Osteocyte (in vitro differentiated cells): ENCODE measurements at regions not wholly inside any gene's neighbourhood (a gene's known extent, or its start where the extent isn't known, plus 50 kb on each side); places are given as distances from the start of the nearest gene placed in this dataset.

Source experiments
- DNase-seq: peaks from one replicate; pipeline ENCODE4 v3.0.0; 2021; ENCODE audit warnings: mixed read lengths; ENCODE audit not compliant: unreplicated experiment; ENCODE audit errors: extremely low spot score
- H3K27ac Mint-ChIP-seq: one replicate; pipeline ENCODE4 v1.8.0; 2021; ENCODE audit warnings: mild to moderate bottlenecking, mixed read lengths; ENCODE audit not compliant: unreplicated experiment
- H3K27me3 Mint-ChIP-seq: one replicate; pipeline ENCODE4 v1.8.0; 2021; ENCODE audit warnings: mixed read lengths; ENCODE audit not compliant: unreplicated experiment
- H3K36me3 Mint-ChIP-seq: one replicate; pipeline ENCODE4 v1.8.0; 2021; ENCODE audit warnings: mixed read lengths; ENCODE audit not compliant: unreplicated experiment
- H3K4me1 Mint-ChIP-seq: one replicate; pipeline ENCODE4 v1.8.0; 2021; ENCODE audit warnings: mixed read lengths; ENCODE audit not compliant: unreplicated experiment
- H3K4me3 Mint-ChIP-seq: one replicate; pipeline ENCODE4 v1.8.0; 2021; ENCODE audit warnings: mild to moderate bottlenecking, moderate library complexity, mixed read lengths; ENCODE audit not compliant: unreplicated experiment
- H3K9me3 Mint-ChIP-seq: one replicate; pipeline ENCODE4 v1.8.0; 2021; ENCODE audit warnings: mixed read lengths; ENCODE audit not compliant: unreplicated experiment
- TF ChIP-seq, protein P1 (sequence below): fragments of 200-600 bp; sonication (generic); IDR thresholded peaks from 2 replicates; pipeline ENCODE4 v1.5.0; 2021; ENCODE audit warnings: antibody characterized with exemption, mild to moderate bottlenecking, moderate library complexity

DNA sequence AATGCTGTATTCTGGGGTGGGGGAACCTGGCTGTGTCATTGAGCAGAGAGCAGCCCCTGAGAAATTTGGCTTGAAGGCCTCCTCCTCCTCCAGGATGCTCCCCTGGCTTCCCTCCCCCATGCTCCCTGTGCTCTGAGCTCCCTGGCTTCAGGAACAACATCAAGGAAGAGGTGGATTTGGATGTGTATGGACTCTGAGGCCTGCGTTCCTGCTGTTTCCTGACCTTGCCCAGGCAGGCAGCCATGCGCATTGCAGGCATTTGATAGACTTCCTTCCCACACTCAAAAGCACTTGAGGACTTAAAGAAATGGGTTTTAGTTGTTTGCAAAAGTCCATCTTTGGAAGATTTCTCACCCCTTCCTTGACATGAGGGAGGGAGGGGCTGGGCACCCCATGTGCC lies 1317.1 kb downstream of the BRD1 start:
- no peak overlapping the region for H3K27ac Mint-ChIP-seq
- no peak for DNase-seq
- no peaks in the 10 kb centered on the region for H3K27me3 Mint-ChIP-seq
- H3K4me1 Mint-ChIP-seq: no peaks in the 10 kb centered on the region
- no peaks in the 10 kb centered on the region for H3K9me3 Mint-ChIP-seq
- no peak overlapping the region for H3K4me3 Mint-ChIP-seq
- TF ChIP-seq, protein P1, sequence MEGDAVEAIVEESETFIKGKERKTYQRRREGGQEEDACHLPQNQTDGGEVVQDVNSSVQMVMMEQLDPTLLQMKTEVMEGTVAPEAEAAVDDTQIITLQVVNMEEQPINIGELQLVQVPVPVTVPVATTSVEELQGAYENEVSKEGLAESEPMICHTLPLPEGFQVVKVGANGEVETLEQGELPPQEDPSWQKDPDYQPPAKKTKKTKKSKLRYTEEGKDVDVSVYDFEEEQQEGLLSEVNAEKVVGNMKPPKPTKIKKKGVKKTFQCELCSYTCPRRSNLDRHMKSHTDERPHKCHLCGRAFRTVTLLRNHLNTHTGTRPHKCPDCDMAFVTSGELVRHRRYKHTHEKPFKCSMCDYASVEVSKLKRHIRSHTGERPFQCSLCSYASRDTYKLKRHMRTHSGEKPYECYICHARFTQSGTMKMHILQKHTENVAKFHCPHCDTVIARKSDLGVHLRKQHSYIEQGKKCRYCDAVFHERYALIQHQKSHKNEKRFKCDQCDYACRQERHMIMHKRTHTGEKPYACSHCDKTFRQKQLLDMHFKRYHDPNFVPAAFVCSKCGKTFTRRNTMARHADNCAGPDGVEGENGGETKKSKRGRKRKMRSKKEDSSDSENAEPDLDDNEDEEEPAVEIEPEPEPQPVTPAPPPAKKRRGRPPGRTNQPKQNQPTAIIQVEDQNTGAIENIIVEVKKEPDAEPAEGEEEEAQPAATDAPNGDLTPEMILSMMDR: no peak
- H3K36me3 Mint-ChIP-seq: no peaks in the 10 kb centered on the region

DNA sequence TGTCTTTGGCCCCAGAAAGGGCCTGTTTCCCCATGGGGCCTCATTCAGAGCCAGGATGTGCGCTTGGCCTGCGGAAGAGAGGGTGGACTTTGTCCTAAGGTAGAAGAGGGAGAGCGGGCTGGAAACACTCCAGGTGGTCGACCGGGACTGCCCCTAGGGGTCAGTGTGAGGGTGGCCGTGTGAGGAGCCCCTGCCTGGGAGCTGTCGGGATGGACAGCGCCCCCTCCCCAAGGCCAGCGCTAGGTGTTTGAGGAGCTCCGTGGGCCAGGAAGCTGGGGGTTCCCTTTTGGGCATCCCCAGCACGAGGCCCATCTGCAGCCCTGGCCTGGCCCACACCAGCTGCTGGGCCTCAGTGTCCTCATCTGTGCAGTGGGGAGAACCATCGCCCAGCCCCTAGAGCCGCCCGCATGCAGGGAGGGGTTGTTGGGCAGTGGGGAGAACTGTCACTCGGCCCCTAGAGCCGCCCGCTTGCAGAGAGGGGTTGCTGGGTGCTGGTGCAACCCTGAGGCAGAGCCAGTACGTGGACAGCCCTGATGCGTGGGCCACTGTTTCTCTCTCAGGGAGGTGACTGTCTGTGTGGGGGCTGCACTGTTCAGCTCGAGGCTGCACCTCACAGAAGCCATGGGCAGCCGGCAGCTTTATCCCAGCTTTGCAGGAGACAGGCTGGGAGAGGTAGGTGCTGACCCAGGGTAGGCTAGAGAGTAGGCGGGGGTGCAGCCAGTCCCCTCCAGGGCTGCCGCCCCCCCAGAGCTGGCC lies 1319.9 kb downstream of the BRD1 start:
- H3K27ac Mint-ChIP-seq: no peak overlapping the region
- H3K36me3 Mint-ChIP-seq: no peaks in the 10 kb centered on the region
- DNase-seq: no peak
- no peaks in the 10 kb centered on the region for H3K27me3 Mint-ChIP-seq
- H3K9me3 Mint-ChIP-seq: no peaks in the 10 kb centered on the region
- no peaks in the 10 kb centered on the region for H3K4me1 Mint-ChIP-seq
- TF ChIP-seq, protein P1: no peak
- H3K4me3 Mint-ChIP-seq: no peak overlapping the region

DNA sequence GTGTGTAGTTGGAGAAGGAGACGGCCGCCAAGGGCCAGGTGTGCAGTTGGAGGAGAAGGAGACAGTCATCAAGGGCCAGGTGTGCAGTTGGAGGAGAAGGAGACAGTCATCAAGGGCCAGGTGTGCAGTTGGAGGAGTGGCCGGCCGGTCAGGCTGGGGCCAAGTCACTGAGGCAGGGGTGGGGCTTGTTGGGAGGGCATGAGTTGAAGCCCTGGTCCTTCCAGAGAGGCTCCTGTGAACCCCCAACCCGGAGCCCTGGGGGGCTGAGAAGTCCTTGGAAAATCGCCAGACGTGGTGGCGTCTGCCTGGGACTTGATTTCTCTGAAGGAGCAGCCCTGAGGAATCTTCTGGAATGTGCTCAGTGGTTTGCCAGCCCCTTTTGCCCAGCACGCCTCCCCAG lies 1320.5 kb downstream of the BRD1 start:
- Mint-ChIP-seq H3K9me3 (no peaks in the 10 kb centered on the region), H3K27me3 (no peaks in the 10 kb centered on the region), H3K4me3 (no peak overlapping the region), H3K36me3 (no peaks in the 10 kb centered on the region), H3K27ac (no peak overlapping the region), H3K4me1 (peaks cover 1% of the 10 kb centered on the region)
- TF ChIP-seq, protein P1: no peak
- DNase-seq: no peak

DNA sequence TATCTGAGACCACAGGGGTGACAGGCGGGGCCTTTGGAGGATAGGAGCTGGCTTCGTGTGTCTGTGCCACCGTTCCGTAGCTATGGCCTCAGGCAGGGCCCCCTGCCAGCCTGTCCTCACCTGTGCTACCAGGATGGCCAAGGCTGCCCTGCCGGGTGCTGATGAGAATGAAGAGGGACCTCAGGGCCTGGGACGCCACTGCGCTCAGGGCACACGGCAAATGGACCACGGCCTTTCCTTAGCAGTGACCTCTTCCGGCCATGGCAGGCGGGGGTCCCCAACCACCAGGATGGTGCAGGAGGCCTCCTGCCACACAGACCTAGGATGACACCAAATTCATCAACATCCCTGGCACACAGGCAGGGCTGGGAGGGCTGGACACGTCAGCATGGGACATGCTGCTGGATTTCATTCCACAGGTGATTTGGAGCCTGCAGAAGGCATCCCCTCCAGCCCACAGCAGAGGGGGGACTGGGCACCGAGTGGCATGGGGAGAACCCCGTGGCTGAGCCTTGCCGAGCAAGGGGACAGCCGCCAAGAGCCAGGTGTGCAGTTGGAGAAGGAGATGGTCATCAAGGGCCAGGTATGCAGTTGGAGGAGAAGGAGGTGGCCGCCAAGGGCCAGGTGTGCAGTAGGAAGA lies 1321.0 kb downstream of the BRD1 start:
- DNase-seq: no peak
- no peak overlapping the region for H3K4me3 Mint-ChIP-seq
- H3K36me3 Mint-ChIP-seq: no peaks in the 10 kb centered on the region
- TF ChIP-seq, protein P1: no peak
- H3K9me3 Mint-ChIP-seq: no peaks in the 10 kb centered on the region
- H3K4me1 Mint-ChIP-seq: peaks cover 2% of the 10 kb centered on the region
- H3K27ac Mint-ChIP-seq: no peak overlapping the region
- H3K27me3 Mint-ChIP-seq: no peaks in the 10 kb centered on the region

DNA sequence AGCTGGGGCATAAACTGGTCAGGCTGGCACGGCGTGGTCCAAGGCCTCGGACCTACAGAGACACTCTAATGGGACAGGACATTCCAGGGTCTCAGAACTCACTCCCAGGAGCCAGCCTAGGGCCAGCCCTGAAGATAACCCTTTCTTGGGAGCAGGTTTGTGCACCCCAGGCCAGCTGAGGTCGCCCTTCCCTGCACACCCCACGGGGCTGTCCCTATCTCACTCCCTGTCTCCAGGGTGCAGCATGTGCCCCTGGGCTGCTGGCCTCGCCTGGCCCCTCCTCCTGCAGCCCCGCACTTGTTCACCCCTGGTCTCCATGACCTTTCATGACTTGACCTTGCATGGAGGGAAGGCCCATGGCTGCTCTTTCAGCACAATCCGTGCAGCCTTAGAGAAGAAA lies 1321.8 kb downstream of the BRD1 start:
- no peaks in the 10 kb centered on the region for H3K9me3 Mint-ChIP-seq
- TF ChIP-seq, protein P1: no peak
- no peak overlapping the region for H3K4me3 Mint-ChIP-seq
- DNase-seq: no peak
- no peaks in the 10 kb centered on the region for H3K36me3 Mint-ChIP-seq
- H3K4me1 Mint-ChIP-seq: peaks cover 4% of the 10 kb centered on the region
- H3K27ac Mint-ChIP-seq: no peak overlapping the region
- H3K27me3 Mint-ChIP-seq: no peaks in the 10 kb centered on the region
